ENCODE measurements at regions not wholly inside any gene's neighbourhood (a gene's known extent, or its start where the extent isn't known, plus 50 kb on each side); places are given as distances from the start of the nearest gene placed in this dataset.

DNA sequence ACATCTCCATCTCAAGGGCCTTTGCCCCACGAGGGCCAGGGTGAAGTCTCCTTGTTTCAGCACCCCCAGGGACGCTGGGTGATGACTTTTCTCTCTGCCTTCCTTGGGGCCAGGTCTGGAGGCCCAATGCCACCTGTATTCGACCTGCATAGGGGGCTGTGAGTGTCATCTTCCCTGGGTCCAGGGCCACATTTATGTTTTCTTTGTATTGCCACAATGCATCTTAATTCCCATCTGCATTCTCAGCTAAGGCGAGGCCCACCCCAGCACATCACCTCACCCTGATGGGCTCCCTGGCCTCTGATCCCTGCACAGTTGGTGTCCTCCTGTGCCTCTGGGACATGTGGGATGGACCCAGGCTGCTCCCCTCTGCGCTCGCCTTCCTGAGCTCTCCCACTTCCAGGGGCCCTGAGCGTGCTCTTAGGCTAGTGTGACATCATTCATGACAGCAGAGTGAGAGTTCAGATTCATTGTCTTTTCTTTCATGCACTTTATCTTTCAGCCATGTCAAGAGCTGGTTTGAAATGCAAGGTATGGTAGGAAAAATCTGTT, 122.0 kb upstream of the COPS8 start:
- TF ChIP-seq GATA3 (IDR thresholded peaks at IDR 0.05; ENCODE audit: low read depth, low read length) (no peak), GATA2 (IDR thresholded peaks at IDR 0.05; ENCODE audit: low read depth, low read length) (no peak)

All from SH-SY5Y (cell line).